RWPE1 (cell line): ENCODE measurements at regions not wholly inside any gene's neighbourhood (a gene's known extent, or its start where the extent isn't known, plus 50 kb on each side); places are given as distances from the start of the nearest gene placed in this dataset.
"Not testable (repeated sequence)": the region's sequence is repeated elsewhere in the genome, so short reads cannot be mapped to it uniquely, and the experiment has no call there.

ENCODE experiments used
- CTCF ChIA-PET: fragments of 350-600 bp; sonication (Branson Sonifier 250); formaldehyde crosslinking; extraction: SDS; loops from one replicate; lab custom pipeline; 2021; lab: Yijun Ruan, JAX
- POLR2A ChIA-PET: fragments of 400-600 bp; formaldehyde crosslinking; extraction: SDS; loops from one replicate; lab custom pipeline; 2020; ENCODE audit warnings: antibody characterized with exemption; ENCODE audit not compliant: low non-redundant PET; lab: Yijun Ruan, JAX
- DNase-seq: peaks from one replicate; pipeline ENCODE4 v3.0.0; 2012; ENCODE audit warnings: low spot score
- H3K27ac ChIP-seq: fragments of 450-650 bp; 2 replicates; pipeline ENCODE4 v1.5.1; 2017
- CTCF ChIP-seq: fragments of 450-650 bp; conservative IDR thresholded peaks from 2 replicates; pipeline ENCODE4 v1.5.1; 2017; ENCODE audit warnings: low read depth, mild to moderate bottlenecking

GRCh38 chr9:135379540-135380267 is 99.9 kb upstream of the PPP1R26 start:
- ChIA-PET CTCF (interaction anchor here (0.6 to 1.0 kb wide), 3 partner anchors 10 to 196 kb away, joined by 3 to 4 read pairs (median 4); no protein-coding TSS in a partner anchor), POLR2A (no interaction called here)
- DNase-seq = no peak
- no peak overlapping the region for H3K27ac ChIP-seq
- TF ChIP-seq CTCF = no peak

- DNase-seq = no peak
- POLR2A ChIA-PET = no interaction called here
- CTCF ChIA-PET = interaction anchor here (0.9 to 1.0 kb wide), 2 partner anchors 9 to 32 kb away, joined by 4 read pairs; no protein-coding TSS in a partner anchor
- no peak overlapping the region for H3K27ac ChIP-seq
- no peak for TF ChIP-seq CTCF
Observed at GRCh38 chr9:135380311-135380960, 99.1 kb upstream of the PPP1R26 start.

- DNase-seq = no peak
- CTCF ChIA-PET = no interaction called here
- no peak overlapping the region for H3K27ac ChIP-seq
- no peak for TF ChIP-seq CTCF
- POLR2A ChIA-PET = no interaction called here
Observed at GRCh38 chr9:135381762-135382310, 97.7 kb upstream of the PPP1R26 start.

- ChIA-PET CTCF (interaction anchor here (0.6 kb wide), 1 partner anchor 575 kb away, joined by 3 read pairs; no protein-coding TSS in a partner anchor), POLR2A (no interaction called here)
- no peak for TF ChIP-seq CTCF
- no peak for DNase-seq
- H3K27ac ChIP-seq = no peak overlapping the region
Observed at GRCh38 chr9:135384226-135384625, 95.4 kb upstream of the PPP1R26 start.

GRCh38 chr9:135384815-135385405 is 94.7 kb upstream of the PPP1R26 start:
- POLR2A ChIA-PET, CTCF ChIA-PET, H3K27ac ChIP-seq, DNase-seq: not testable (repeated sequence)

- TF ChIP-seq CTCF = no peak
- no peak overlapping the region for H3K27ac ChIP-seq
- ChIA-PET CTCF (no interaction called here), POLR2A (interaction anchor here (0.5 kb wide), 1 partner anchor 380 kb away, joined by 3 read pairs; no protein-coding TSS in a partner anchor)
- no peak for DNase-seq
Observed at GRCh38 chr9:135385793-135386192, 93.8 kb upstream of the PPP1R26 start.
